ENCODE measurements at regions not wholly inside any gene's neighbourhood (a gene's known extent, or its start where the extent isn't known, plus 50 kb on each side); places are given as distances from the start of the nearest gene placed in this dataset.
"Not testable (repeated sequence)": the region's sequence is repeated elsewhere in the genome, so short reads cannot be mapped to it uniquely, and the experiment has no call there.

GRCh38 chr6:154602296-154602695 lies 91.8 kb upstream of the CNKSR3 start:
- DNase-seq (ENCODE audit: low read depth in 2 of 2) = no peak

- DNase-seq (ENCODE audit: low read depth in 2 of 2) = no peak
Observed at GRCh38 chr6:154602708-154603107, 92.2 kb upstream of the CNKSR3 start.

GRCh38 chr6:154604119-154604518 lies 93.6 kb upstream of the CNKSR3 start:
- DNase-seq (ENCODE audit: low read depth in 2 of 2) = no peak

- DNase-seq (ENCODE audit: low read depth in 2 of 2) = peak in 1 of 2 donors; percentile 26
Observed at GRCh38 chr6:154605178-154605881, 94.8 kb upstream of the CNKSR3 start.

GRCh38 chr6:154605882-154606370 lies 95.4 kb upstream of the CNKSR3 start:
- DNase-seq (ENCODE audit: low read depth in 2 of 2) = no peak

- DNase-seq (ENCODE audit: low read depth in 2 of 2) = peak; percentile 61 to 90
Observed at GRCh38 chr6:154606457-154606856, 96.0 kb upstream of the CNKSR3 start.

- no peak for DNase-seq (ENCODE audit: low read depth in 2 of 2)
Observed at GRCh38 chr6:154606860-154607259, 96.4 kb upstream of the CNKSR3 start.

GRCh38 chr6:154611241-154611640 lies 100.8 kb upstream of the CNKSR3 start:
- no peak for DNase-seq (ENCODE audit: low read depth in 2 of 2)

GRCh38 chr6:154611847-154612246 lies 101.4 kb upstream of the CNKSR3 start:
- no peak for DNase-seq (ENCODE audit: low read depth in 2 of 2)

GRCh38 chr6:154613137-154613676 lies 102.7 kb upstream of the CNKSR3 start:
- DNase-seq (ENCODE audit: low read depth in 2 of 2) = no peak

- DNase-seq (ENCODE audit: low read depth in 2 of 2) = no peak
Observed at GRCh38 chr6:154614101-154614500, 103.6 kb upstream of the CNKSR3 start.

GRCh38 chr6:154614641-154615040 lies 104.2 kb upstream of the CNKSR3 start:
- DNase-seq (ENCODE audit: low read depth in 2 of 2) = no peak

- no peak for DNase-seq (ENCODE audit: low read depth in 2 of 2)
Observed at GRCh38 chr6:154615483-154616025, 105.1 kb upstream of the CNKSR3 start.

- no peak for DNase-seq (ENCODE audit: low read depth in 2 of 2)
Observed at GRCh38 chr6:154617175-154617574, 106.7 kb upstream of the CNKSR3 start.

GRCh38 chr6:154619146-154619545 lies 108.7 kb upstream of the CNKSR3 start:
- no peak for DNase-seq (ENCODE audit: low read depth in 2 of 2)

GRCh38 chr6:154621686-154622085 lies 111.2 kb upstream of the CNKSR3 start:
- no peak for DNase-seq (ENCODE audit: low read depth in 2 of 2)

GRCh38 chr6:154622618-154623336 lies 110.4 kb upstream of the SCAF8 start:
- DNase-seq (ENCODE audit: low read depth in 2 of 2) = no peak

GRCh38 chr6:154623391-154623790 lies 109.8 kb upstream of the SCAF8 start:
- no peak for DNase-seq (ENCODE audit: low read depth in 2 of 2)

GRCh38 chr6:154624038-154624599 lies 109.1 kb upstream of the SCAF8 start:
- no peak for DNase-seq (ENCODE audit: low read depth in 2 of 2)

- not testable (repeated sequence) for DNase-seq (ENCODE audit: low read depth in 2 of 2)
Observed at GRCh38 chr6:154624727-154625126, 108.5 kb upstream of the SCAF8 start.

- DNase-seq (ENCODE audit: low read depth in 2 of 2) = no peak
Observed at GRCh38 chr6:154625721-154626120, 107.5 kb upstream of the SCAF8 start.

GRCh38 chr6:154629127-154629526 lies 104.1 kb upstream of the SCAF8 start:
- no peak for DNase-seq (ENCODE audit: low read depth in 2 of 2)

Data from stimulated activated CD4-positive, alpha-beta T cell treated with anti-CD3 and anti-CD28 coated beads, Interleukin-4, amount 100 ng/mL, for 48 hours (primary cell).